Fibroblast of the aortic adventitia (primary cell): ENCODE measurements at regions not wholly inside any gene's neighbourhood (a gene's known extent, or its start where the extent isn't known, plus 50 kb on each side); places are given as distances from the start of the nearest gene placed in this dataset.
A peak's percentile ranks its signal among the peaks of the same experiment; 100 is the strongest.
"Not testable (repeated sequence)": the region's sequence is repeated elsewhere in the genome, so short reads cannot be mapped to it uniquely, and the experiment has no call there.

Experiments
- DNase-seq: peaks from one replicate; pipeline ENCODE4 v3.0.0-alpha.2; 2010; ENCODE audit warnings: low read depth
- H3K4me3 ChIP-seq: 2 replicates; pipeline ENCODE4 v1.5.1; 2011; ENCODE audit warnings: low read depth, mild to moderate bottlenecking, control low read depth, low read length, moderate library complexity
- TF ChIP-seq, protein P1 (sequence below): IDR thresholded peaks from 2 replicates; pipeline ENCODE4 v1.5.1; 2011; ENCODE audit warnings: mild to moderate bottlenecking, low read length, control low read depth, inconsistent platforms; ENCODE audit not compliant: insufficient read depth

GRCh38 chr11:15673408-15673831, 558.7 kb downstream of the INSC start:
- TF ChIP-seq, protein P1, sequence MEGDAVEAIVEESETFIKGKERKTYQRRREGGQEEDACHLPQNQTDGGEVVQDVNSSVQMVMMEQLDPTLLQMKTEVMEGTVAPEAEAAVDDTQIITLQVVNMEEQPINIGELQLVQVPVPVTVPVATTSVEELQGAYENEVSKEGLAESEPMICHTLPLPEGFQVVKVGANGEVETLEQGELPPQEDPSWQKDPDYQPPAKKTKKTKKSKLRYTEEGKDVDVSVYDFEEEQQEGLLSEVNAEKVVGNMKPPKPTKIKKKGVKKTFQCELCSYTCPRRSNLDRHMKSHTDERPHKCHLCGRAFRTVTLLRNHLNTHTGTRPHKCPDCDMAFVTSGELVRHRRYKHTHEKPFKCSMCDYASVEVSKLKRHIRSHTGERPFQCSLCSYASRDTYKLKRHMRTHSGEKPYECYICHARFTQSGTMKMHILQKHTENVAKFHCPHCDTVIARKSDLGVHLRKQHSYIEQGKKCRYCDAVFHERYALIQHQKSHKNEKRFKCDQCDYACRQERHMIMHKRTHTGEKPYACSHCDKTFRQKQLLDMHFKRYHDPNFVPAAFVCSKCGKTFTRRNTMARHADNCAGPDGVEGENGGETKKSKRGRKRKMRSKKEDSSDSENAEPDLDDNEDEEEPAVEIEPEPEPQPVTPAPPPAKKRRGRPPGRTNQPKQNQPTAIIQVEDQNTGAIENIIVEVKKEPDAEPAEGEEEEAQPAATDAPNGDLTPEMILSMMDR, result no peak
- H3K4me3 ChIP-seq, result no peak overlapping the region
- no peak for DNase-seq

- TF ChIP-seq, protein P1, result no peak
- DNase-seq, result no peak
- no peak overlapping the region for H3K4me3 ChIP-seq
Measured at GRCh38 chr11:15674756-15675155, 560.0 kb downstream of the INSC start.

DNA sequence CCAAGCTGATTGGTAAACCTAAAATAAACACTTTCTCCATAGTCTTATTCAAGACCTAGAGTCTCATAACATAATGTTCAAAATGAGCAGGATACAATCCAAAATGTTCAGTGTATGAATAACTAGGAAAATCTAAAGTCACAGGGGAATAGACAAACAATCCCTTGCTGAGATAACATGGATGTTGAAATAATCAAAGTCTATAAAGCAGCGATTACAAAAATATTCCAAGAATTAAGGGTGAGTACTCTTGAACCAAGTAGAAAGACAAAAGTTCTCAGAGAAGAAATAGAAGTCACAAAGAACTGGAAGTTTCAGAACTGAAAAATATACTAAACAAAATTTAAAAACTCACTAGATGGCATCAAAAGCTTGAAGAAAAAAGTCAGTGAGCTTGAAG, 561.0 kb downstream of the INSC start:
- H3K4me3 ChIP-seq, result no peak overlapping the region
- peak; percentile 25 for DNase-seq
- TF ChIP-seq, protein P1, result no peak

GRCh38 chr11:15677181-15677580, 562.5 kb downstream of the INSC start:
- no peak overlapping the region for H3K4me3 ChIP-seq
- DNase-seq, result no peak
- TF ChIP-seq, protein P1, result no peak

DNA sequence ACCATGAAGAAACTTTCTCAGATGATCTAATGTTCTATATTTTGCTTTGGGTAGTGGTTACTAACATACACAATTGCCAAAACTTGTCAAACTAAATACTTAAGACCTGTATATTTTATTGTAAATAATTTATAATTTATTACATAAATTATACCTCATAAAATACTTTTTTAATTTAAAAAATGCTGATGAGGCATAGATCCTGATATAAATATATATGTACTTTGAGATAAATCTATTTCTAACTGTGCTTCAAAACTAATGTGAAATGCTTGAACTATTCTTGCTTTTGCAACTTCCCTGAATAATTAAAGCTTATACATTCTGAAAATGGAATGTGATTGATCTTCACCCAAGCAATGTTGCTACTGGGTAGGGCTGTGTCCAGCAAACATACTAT, 568.8 kb downstream of the INSC start:
- no peak overlapping the region for H3K4me3 ChIP-seq
- TF ChIP-seq, protein P1, result no peak
- no peak for DNase-seq

DNA sequence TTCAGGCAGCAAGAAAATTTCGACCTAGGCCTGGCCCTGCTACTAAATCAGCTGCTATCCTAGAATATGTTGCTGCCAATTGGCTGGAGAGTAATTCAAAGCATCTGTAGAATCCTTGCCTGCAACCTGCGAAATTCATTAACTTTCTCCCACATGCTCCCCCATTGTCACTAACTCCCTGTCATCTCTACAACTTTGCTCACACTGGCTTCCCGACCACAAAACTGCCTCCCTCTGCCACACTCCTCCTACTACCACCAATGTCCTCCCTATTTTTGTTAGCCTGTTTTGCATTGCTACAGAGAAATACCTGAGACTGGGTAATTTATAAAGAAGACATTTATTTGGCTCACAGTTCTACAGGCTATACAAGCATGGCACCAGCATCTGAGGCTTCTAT, 570.6 kb downstream of the INSC start:
- TF ChIP-seq, protein P1, result no peak
- no peak for DNase-seq
- H3K4me3 ChIP-seq, result no peak overlapping the region

DNA sequence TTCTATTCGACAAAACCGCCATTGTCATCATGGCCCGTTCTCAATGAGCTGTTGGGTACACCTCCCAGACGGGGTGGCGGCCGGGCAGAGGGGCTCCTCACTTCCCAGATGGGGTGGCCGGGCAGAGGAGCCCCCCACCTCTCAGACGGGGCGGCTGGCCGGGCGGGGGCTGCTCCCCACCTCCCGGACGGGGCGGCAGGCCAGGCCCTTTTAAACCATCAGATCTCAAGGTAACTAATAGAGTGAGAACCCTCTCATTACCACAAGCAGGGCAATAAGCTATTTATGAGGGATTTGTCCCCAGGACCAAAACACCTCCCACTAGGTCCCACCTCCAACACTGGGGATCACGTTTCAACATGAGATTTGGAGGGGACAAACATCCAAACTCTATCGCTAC, 571.5 kb downstream of the INSC start:
- not testable (repeated sequence) for H3K4me3 ChIP-seq, DNase-seq
